SK-N-SH (cell line): ENCODE measurements at regions not wholly inside any gene's neighbourhood (a gene's known extent, or its start where the extent isn't known, plus 50 kb on each side); places are given as distances from the start of the nearest gene placed in this dataset.

Source experiments
- CTCF ChIA-PET: fragments of 300-600, 350-600 bp; formaldehyde crosslinking; extraction: SDS; loops from one replicate; lab custom pipeline; 2021; lab: Yijun Ruan, JAX
- POLR2A ChIA-PET: fragments of 350-600 bp; sonication (Branson Sonifier 250); formaldehyde crosslinking; extraction: SDS; loops from one replicate; lab custom pipeline; 2020; ENCODE audit warnings: antibody characterized with exemption, inconsistent platforms; lab: Yijun Ruan, JAX
- DNase-seq: peaks from one replicate; pipeline ENCODE4 v3.0.0; 2012
- H2AFZ ChIP-seq: fragments of 200-600 bp; sonication (generic); 2 replicates; pipeline ENCODE4 v1.8.1; 2016; ENCODE audit warnings: antibody characterized with exemption, mild to moderate bottlenecking, low read depth
- H3F3A ChIP-seq: fragments of 200-600 bp; sonication (generic); replicated peaks from 2 replicates; pipeline ENCODE3; 2016; ENCODE audit warnings: antibody characterized with exemption, mild to moderate bottlenecking; ENCODE audit not compliant: insufficient read depth
- H3K27ac ChIP-seq, 2 experiments: fragments of 200-500 bp in 1 of 2; fragments of 200-600 bp in 1 of 2; sonication (Bioruptor generic) in 1 of 2; sonication (generic), shearing (Covaris generic) in 1 of 2; 2 replicates each; pipeline versions ENCODE4 v1.5.1 to v1.6.1; 2014 to 2016; ENCODE audit warnings: low read depth in 2 of 2, inconsistent platforms in 1 of 2, low read length in 1 of 2, mild to moderate bottlenecking in 1 of 2, mixed read lengths in 1 of 2
- H3K27me3 ChIP-seq: fragments of 200-600 bp; sonication (generic), shearing (Covaris generic); 2 replicates; pipeline ENCODE4 v1.6.1; 2016; ENCODE audit warnings: mixed run types; ENCODE audit not compliant: insufficient read depth
- H3K36me3 ChIP-seq, 2 experiments: fragments of 200-500 bp in 1 of 2; fragments of 200-600 bp in 1 of 2; sonication (Bioruptor generic) in 1 of 2; sonication (generic) in 1 of 2; replicated peaks in 1 of 2; 2 replicates each; pipeline versions ENCODE3 to v1.5.1; 2014 to 2016; ENCODE audit warnings: low read length in 1 of 2, mild to moderate bottlenecking in 1 of 2; ENCODE audit not compliant: insufficient read depth in 2 of 2, control insufficient read depth in 1 of 2
- H3K4me1 ChIP-seq, 2 experiments: fragments of 200-500 bp in 1 of 2; fragments of 200-600 bp in 1 of 2; sonication (Bioruptor generic) in 1 of 2; sonication (generic), shearing (Covaris generic) in 1 of 2; 2 replicates each; pipeline versions ENCODE4 v1.5.1 to v1.6.1; 2014 to 2016; ENCODE audit warnings: low read depth in 1 of 2, low read length in 1 of 2, mixed run types in 1 of 2; ENCODE audit not compliant: insufficient read depth in 2 of 2, control insufficient read depth in 1 of 2
- H3K4me2 ChIP-seq: fragments of 200-600 bp; sonication (generic), shearing (Covaris generic); 2 replicates; pipeline ENCODE4 v1.6.1; 2017; ENCODE audit warnings: mixed run types
- H3K4me3 ChIP-seq, 2 experiments: fragments of 200-500 bp in 1 of 2; fragments of 200-600 bp in 1 of 2; sonication (Bioruptor generic) in 1 of 2; sonication (generic), shearing (Covaris generic) in 1 of 2; 2 replicates each; pipeline versions ENCODE4 v1.5.1 to v1.8.1; 2014 to 2016; ENCODE audit warnings: low read depth in 2 of 2, inconsistent platforms in 1 of 2, low read length in 1 of 2, mild to moderate bottlenecking in 1 of 2, mixed read lengths in 1 of 2, moderate library complexity in 1 of 2
- H3K79me2 ChIP-seq: fragments of 200-600 bp; sonication (generic); 2 replicates; pipeline ENCODE4 v1.8.1; 2017; ENCODE audit warnings: mild to moderate bottlenecking; ENCODE audit not compliant: insufficient read depth
- H3K9ac ChIP-seq: fragments of 200-600 bp; sonication (generic); 2 replicates; pipeline ENCODE4 v1.6.1; 2017; ENCODE audit warnings: mixed run types
- H3K9me2 ChIP-seq: fragments of 200-600 bp; sonication (generic); 2 replicates; pipeline ENCODE4 v1.6.1; 2017; ENCODE audit warnings: mixed run types
- H3K9me3 ChIP-seq: fragments of 200-600 bp; sonication (generic); 2 replicates; pipeline ENCODE4 v1.6.1; 2017; ENCODE audit warnings: mixed run types, mild to moderate bottlenecking, moderate library complexity
- H4K20me1 ChIP-seq: fragments of 200-600 bp; sonication (generic); 2 replicates; pipeline ENCODE4 v1.6.1; 2017; ENCODE audit warnings: mild to moderate bottlenecking, mixed run types; ENCODE audit not compliant: insufficient read depth
- CHD2 ChIP-seq: fragments of 150-350 bp; IDR thresholded peaks from 2 replicates; pipeline ENCODE4 v1.6.1; 2018; ENCODE audit warnings: low read length; ENCODE audit not compliant: partially characterized antibody
- CTCF ChIP-seq: fragments of 200-600 bp; sonication (generic); IDR thresholded peaks from 2 replicates; pipeline ENCODE4 v1.6.1; 2017; ENCODE audit warnings: antibody characterized with exemption, mild to moderate bottlenecking, moderate library complexity
- GATA2 ChIP-seq: sonication (generic); formaldehyde crosslinking; IDR thresholded peaks from 2 replicates; pipeline ENCODE4 v1.5.0; 2020; ENCODE audit warnings: mild to moderate bottlenecking, missing genetic modification reagents
- IRF3 ChIP-seq: fragments of 150-350 bp; IDR thresholded peaks from 2 replicates; pipeline ENCODE4 v1.6.1; 2016; ENCODE audit warnings: mild to moderate bottlenecking, low read depth, low read length
- PBX3 ChIP-seq: IDR thresholded peaks from 2 replicates; pipeline ENCODE4; 2012
- RAD21 ChIP-seq: IDR thresholded peaks from 2 replicates; pipeline ENCODE4 v1.6.1; 2012; ENCODE audit warnings: mild to moderate bottlenecking, low read length
- RCOR1 ChIP-seq: fragments of 150-350 bp; IDR thresholded peaks from 2 replicates; pipeline ENCODE4 v1.6.1; 2017; ENCODE audit warnings: antibody characterized with exemption, low read length
- SIN3A ChIP-seq: IDR thresholded peaks from 2 replicates; pipeline ENCODE4 v1.6.1; 2012; ENCODE audit warnings: low read depth, mild to moderate bottlenecking, low read length, moderate library complexity, borderline replicate concordance
- USF1 ChIP-seq: IDR thresholded peaks from 2 replicates; pipeline ENCODE4 v1.4.0; 2012; ENCODE audit warnings: low read depth, borderline replicate concordance
- USF2 ChIP-seq: fragments of 150-350 bp; IDR thresholded peaks from 2 replicates; pipeline ENCODE4 v1.6.1; 2017; ENCODE audit warnings: antibody characterized with exemption, low read length, low read depth, borderline replicate concordance
- YY1 ChIP-seq: IDR thresholded peaks from 2 replicates; pipeline ENCODE4 v1.4.0; 2012; ENCODE audit warnings: low read depth, mild to moderate bottlenecking
- WGBS: methylation state at CpG from one replicate; pipeline ENCODE4 v1.1.6; 2017; ENCODE audit warnings: low lambda C conversion rate; 5-methylcytosine and 5-hydroxymethylcytosine counted together

GRCh38 chr18:30903566-30903965 lies 139.0 kb downstream of the DSC3 start (continued):
- no peak for TF ChIP-seq PBX3
- TF ChIP-seq USF2: no peak

GRCh38 chr18:30889519-30890301 lies 152.8 kb downstream of the DSC3 start:
- no peaks in the 10 kb centered on the region for H3K36me3 ChIP-seq
- H3K4me3 ChIP-seq: peak overlapping the region in 1 of 2 experiments; percentile 27; a peak in 1 of 4 replicates
- no peak overlapping the region for H3K27ac ChIP-seq
- no peaks in the 10 kb centered on the region for H3F3A ChIP-seq
- H3K9ac ChIP-seq: no peak overlapping the region
- H3K9me3 ChIP-seq: no peaks in the 10 kb centered on the region
- no peaks in the 10 kb centered on the region for H3K27me3 ChIP-seq
- H3K79me2 ChIP-seq: no peaks in the 10 kb centered on the region
- no peak overlapping the region for H2AFZ ChIP-seq
- H3K4me1 ChIP-seq: no peaks in the 10 kb centered on the region
- CTCF ChIA-PET: interaction anchor here (0.7 to 1.6 kb wide), 4 partner anchors 18 to 1014 kb away, joined by 3 to 4 read pairs (median 3); no protein-coding TSS in a partner anchor
- WGBS: 11% methylated on average over 5 of the region's 5 CpGs
- H4K20me1 ChIP-seq: no peaks in the 10 kb centered on the region
- no peak overlapping the region for H3K4me2 ChIP-seq
- POLR2A ChIA-PET: no interaction called here
- DNase-seq: peak; percentile 3
- no peaks in the 10 kb centered on the region for H3K9me2 ChIP-seq
- TF ChIP-seq CTCF (peak; percentile 49), RAD21 (peak; percentile 62), YY1 (no peak), IRF3 (no peak)

- H3K4me1 ChIP-seq: no peaks in the 10 kb centered on the region
- TF ChIP-seq RCOR1 (no peak), GATA2 (CRISPR knock-in tag) (no peak), USF2 (no peak), USF1 (no peak), CHD2 (no peak), SIN3A (no peak)
- no peak overlapping the region for H3K9ac ChIP-seq
- DNase-seq: no peak
- CTCF ChIA-PET: no interaction called here
- no peaks in the 10 kb centered on the region for H3K27me3 ChIP-seq
- no peak overlapping the region for H3K4me3 ChIP-seq
- no peaks in the 10 kb centered on the region for H4K20me1 ChIP-seq
- no peaks in the 10 kb centered on the region for H3K79me2 ChIP-seq
- no peaks in the 10 kb centered on the region for H3F3A ChIP-seq
- no peak overlapping the region for H3K27ac ChIP-seq
- no peak overlapping the region for H3K4me2 ChIP-seq
- no peaks in the 10 kb centered on the region for H3K9me3 ChIP-seq
- POLR2A ChIA-PET: no interaction called here
- H2AFZ ChIP-seq: no peak overlapping the region
- WGBS: 15% methylated on average over 5 of the region's 5 CpGs
- no peaks in the 10 kb centered on the region for H3K36me3 ChIP-seq
- H3K9me2 ChIP-seq: no peaks in the 10 kb centered on the region
Observed at GRCh38 chr18:30888344-30888743, 154.2 kb downstream of the DSC3 start.
